OCI-LY1 (cell line): ENCODE measurements at regions not wholly inside any gene's neighbourhood (a gene's known extent, or its start where the extent isn't known, plus 50 kb on each side); places are given as distances from the start of the nearest gene placed in this dataset.

Source experiments
- H2AFZ ChIP-seq: fragments of 200-600 bp; sonication (generic), shearing (Covaris generic); 2 replicates; pipeline ENCODE4 v1.6.0; 2014; ENCODE audit warnings: antibody characterized with exemption, mild to moderate bottlenecking, low read length
- H3F3A ChIP-seq: fragments of 200-600 bp; sonication (generic), shearing (Covaris generic); 2 replicates; pipeline ENCODE4 v1.6.0; 2014; ENCODE audit warnings: mild to moderate bottlenecking, antibody characterized with exemption, low read length, moderate library complexity; ENCODE audit not compliant: insufficient read depth
- H3K27ac ChIP-seq: fragments of 200-600 bp; sonication (generic); 2 replicates; pipeline ENCODE4 v1.5.1; 2014; ENCODE audit warnings: low read length, mixed run types, mild to moderate bottlenecking, low read depth; ENCODE audit not compliant: poor library complexity, severe bottlenecking
- H3K27me3 ChIP-seq: fragments of 200-600 bp; sonication (generic); 2 replicates; pipeline ENCODE4 v1.6.0; 2014; ENCODE audit warnings: antibody characterized with exemption, mild to moderate bottlenecking, low read length, moderate library complexity; ENCODE audit not compliant: insufficient read depth
- H3K36me3 ChIP-seq: fragments of 200-600 bp; sonication (generic); 2 replicates; pipeline ENCODE4 v1.6.1; 2014; ENCODE audit warnings: mild to moderate bottlenecking, antibody characterized with exemption, low read length, moderate library complexity, mixed read lengths; ENCODE audit not compliant: insufficient read depth
- H3K4me1 ChIP-seq: fragments of 200-600 bp; sonication (generic); 2 replicates; pipeline ENCODE4 v1.5.1; 2014; ENCODE audit warnings: mild to moderate bottlenecking, low read length, moderate library complexity; ENCODE audit not compliant: insufficient read depth, severe bottlenecking
- H3K4me2 ChIP-seq: fragments of 200-600 bp; sonication (generic), shearing (Covaris generic); 2 replicates; pipeline ENCODE4 v1.6.1; 2014; ENCODE audit warnings: low read length
- H3K4me3 ChIP-seq: fragments of 200-600 bp; sonication (generic); 2 replicates; pipeline ENCODE4 v1.5.1; 2014; ENCODE audit warnings: low read length, low read depth, mild to moderate bottlenecking, mixed read lengths; ENCODE audit not compliant: poor library complexity, severe bottlenecking
- H3K79me2 ChIP-seq: fragments of 200-600 bp; shearing (Covaris generic); 2 replicates; pipeline ENCODE4 v1.6.1; 2016; ENCODE audit warnings: mixed run types, low read length, mixed read lengths; ENCODE audit not compliant: insufficient read depth
- H3K9ac ChIP-seq: fragments of 200-600 bp; sonication (generic), shearing (Covaris generic); 2 replicates; pipeline ENCODE4 v1.6.1; 2014; ENCODE audit warnings: mild to moderate bottlenecking, low read length, mixed read lengths
- H3K9me2 ChIP-seq: fragments of 200-600 bp; sonication (generic), shearing (Covaris generic); 2 replicates; pipeline ENCODE4 v1.6.1; 2014; ENCODE audit warnings: low read depth, mild to moderate bottlenecking, low read length, mixed read lengths
- H3K9me3 ChIP-seq: fragments of 200-600 bp; shearing (Covaris generic); 2 replicates; pipeline ENCODE4 v1.6.1; 2014; ENCODE audit warnings: low read length, mixed read lengths
- H4K20me1 ChIP-seq: fragments of 200-600 bp; sonication (generic), shearing (Covaris generic); 2 replicates; pipeline ENCODE4 v1.6.0; 2016; ENCODE audit warnings: mild to moderate bottlenecking, low read length; ENCODE audit not compliant: insufficient read depth
- EZH2 ChIP-seq: fragments of 200-600 bp; sonication (generic), shearing (Covaris generic); IDR thresholded peaks from 2 replicates; pipeline ENCODE4 v1.8.0; 2017; ENCODE audit warnings: borderline replicate concordance, mixed run types, mild to moderate bottlenecking, antibody characterized with exemption, low read length, moderate library complexity, mixed read lengths
- TF ChIP-seq, protein P1 (sequence below): fragments of 200-600 bp; sonication (generic), shearing (Covaris generic); IDR thresholded peaks from 2 replicates; pipeline ENCODE4 v1.5.1; 2017; ENCODE audit warnings: mild to moderate bottlenecking, antibody characterized with exemption, low read length, moderate library complexity, mixed read lengths

DNA sequence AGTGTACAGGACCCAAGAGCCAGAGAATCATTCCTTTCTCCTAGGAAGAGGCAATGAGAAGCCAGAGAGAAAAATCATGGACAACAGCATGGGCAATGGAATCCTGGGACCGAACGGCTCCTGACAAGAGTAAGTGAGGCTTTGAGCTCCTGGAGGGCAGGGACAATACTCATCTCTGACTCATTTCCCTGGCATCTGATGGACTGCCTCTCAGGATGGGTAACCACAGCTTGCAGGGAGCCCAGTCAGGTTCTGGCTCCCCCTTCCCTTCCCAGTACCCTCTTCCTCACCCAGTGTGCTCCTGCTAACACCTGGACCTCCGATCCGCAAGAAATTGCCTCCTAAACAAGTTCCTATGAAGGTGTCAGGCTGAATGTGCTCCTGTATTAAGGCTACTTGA is 51.2 kb upstream of the SORCS3 start:
- Histone ChIP-seq H3K79me2 (no peaks in the 10 kb centered on the region), H3K9me3 (no peaks in the 10 kb centered on the region), H3K9me2 (no peaks in the 10 kb centered on the region), H3K4me2 (no peak overlapping the region), H3K36me3 (no peaks in the 10 kb centered on the region), H3K27me3 (no peaks in the 10 kb centered on the region), H3F3A (no peaks in the 10 kb centered on the region), H3K9ac (no peak overlapping the region), H3K4me3 (no peak overlapping the region), H2AFZ (no peak overlapping the region), H3K27ac (no peak overlapping the region), H3K4me1 (no peaks in the 10 kb centered on the region), H4K20me1 (no peaks in the 10 kb centered on the region)
- no peak for TF ChIP-seq EZH2
- TF ChIP-seq, protein P1, sequence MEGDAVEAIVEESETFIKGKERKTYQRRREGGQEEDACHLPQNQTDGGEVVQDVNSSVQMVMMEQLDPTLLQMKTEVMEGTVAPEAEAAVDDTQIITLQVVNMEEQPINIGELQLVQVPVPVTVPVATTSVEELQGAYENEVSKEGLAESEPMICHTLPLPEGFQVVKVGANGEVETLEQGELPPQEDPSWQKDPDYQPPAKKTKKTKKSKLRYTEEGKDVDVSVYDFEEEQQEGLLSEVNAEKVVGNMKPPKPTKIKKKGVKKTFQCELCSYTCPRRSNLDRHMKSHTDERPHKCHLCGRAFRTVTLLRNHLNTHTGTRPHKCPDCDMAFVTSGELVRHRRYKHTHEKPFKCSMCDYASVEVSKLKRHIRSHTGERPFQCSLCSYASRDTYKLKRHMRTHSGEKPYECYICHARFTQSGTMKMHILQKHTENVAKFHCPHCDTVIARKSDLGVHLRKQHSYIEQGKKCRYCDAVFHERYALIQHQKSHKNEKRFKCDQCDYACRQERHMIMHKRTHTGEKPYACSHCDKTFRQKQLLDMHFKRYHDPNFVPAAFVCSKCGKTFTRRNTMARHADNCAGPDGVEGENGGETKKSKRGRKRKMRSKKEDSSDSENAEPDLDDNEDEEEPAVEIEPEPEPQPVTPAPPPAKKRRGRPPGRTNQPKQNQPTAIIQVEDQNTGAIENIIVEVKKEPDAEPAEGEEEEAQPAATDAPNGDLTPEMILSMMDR: no peak
